MM.1S (cell line): ENCODE measurements at regions not wholly inside any gene's neighbourhood (a gene's known extent, or its start where the extent isn't known, plus 50 kb on each side); places are given as distances from the start of the nearest gene placed in this dataset.

Experiments
- DNase-seq: peaks from one replicate; pipeline ENCODE4 v3.0.0-alpha.2; 2015
- H2AFZ ChIP-seq: fragments of 300-600 bp; sonication (generic); 2 replicates; pipeline ENCODE4 v1.6.0; 2016; ENCODE audit warnings: antibody characterized with exemption, low read length
- H3F3A ChIP-seq: fragments of 300-600 bp; sonication (generic); 2 replicates; pipeline ENCODE4 v1.6.1; 2016; ENCODE audit warnings: mild to moderate bottlenecking, antibody characterized with exemption, low read length, moderate library complexity, mixed read lengths; ENCODE audit not compliant: insufficient read depth
- H3K27ac ChIP-seq: fragments of 300-600 bp; sonication (generic); 2 replicates; pipeline ENCODE4 v1.5.1; 2016; ENCODE audit warnings: mild to moderate bottlenecking, low read length
- H3K27me3 ChIP-seq: fragments of 300-600 bp; sonication (generic); replicated peaks from 2 replicates; pipeline ENCODE4 v1.6.0; 2016; ENCODE audit warnings: low read length; ENCODE audit not compliant: insufficient read depth
- H3K36me3 ChIP-seq: fragments of 300-600 bp; sonication (generic); replicated peaks from 2 replicates; pipeline ENCODE4 v1.6.1; 2016; ENCODE audit warnings: mild to moderate bottlenecking, low read length, mixed read lengths; ENCODE audit not compliant: insufficient read depth
- H3K4me1 ChIP-seq: fragments of 300-600 bp; sonication (generic); 2 replicates; pipeline ENCODE4 v1.6.1; 2016; ENCODE audit warnings: low read length, mixed read lengths
- H3K4me2 ChIP-seq: fragments of 300-600 bp; sonication (generic); 2 replicates; pipeline ENCODE4 v1.6.0; 2016; ENCODE audit warnings: low read depth, low read length
- H3K4me3 ChIP-seq: fragments of 300-600 bp; sonication (generic); 2 replicates; pipeline ENCODE4 v1.5.1; 2016; ENCODE audit warnings: low read length, mixed read lengths
- H3K79me2 ChIP-seq: fragments of 300-600 bp; sonication (generic); 2 replicates; pipeline ENCODE4 v1.6.1; 2016; ENCODE audit warnings: mixed run types, low read length, mixed read lengths
- H3K9ac ChIP-seq: fragments of 300-600 bp; sonication (generic); 2 replicates; pipeline ENCODE4 v1.6.1; 2016; ENCODE audit warnings: low read length, mixed read lengths
- H3K9me2 ChIP-seq: fragments of 300-600 bp; sonication (generic); replicated peaks from 2 replicates; pipeline ENCODE4 v1.6.1; 2016; ENCODE audit warnings: mild to moderate bottlenecking, low read length, mixed read lengths; ENCODE audit not compliant: insufficient read depth
- H3K9me3 ChIP-seq: fragments of 300-600 bp; sonication (generic); replicated peaks from 2 replicates; pipeline ENCODE4 v1.6.1; 2016; ENCODE audit warnings: mild to moderate bottlenecking, low read length, mixed read lengths; ENCODE audit not compliant: insufficient read depth
- H4K20me1 ChIP-seq: fragments of 300-600 bp; sonication (generic); 2 replicates; pipeline ENCODE4 v1.6.1; 2016; ENCODE audit warnings: mild to moderate bottlenecking, low read length, moderate library complexity, mixed read lengths; ENCODE audit not compliant: insufficient read depth
- CTCF ChIP-seq: fragments of 300-600 bp; sonication (generic); IDR thresholded peaks from 2 replicates; pipeline ENCODE4 v1.5.1; 2016; ENCODE audit warnings: antibody characterized with exemption, low read length, mixed read lengths
- EZH2 ChIP-seq: fragments of 300-600 bp; sonication (generic); optimal IDR thresholded peaks from 2 replicates; pipeline ENCODE3; 2017; ENCODE audit warnings: low read depth, mild to moderate bottlenecking, antibody characterized with exemption, low read length, mixed read lengths
- EZH2phosphoT487 ChIP-seq: fragments of 300-600 bp; sonication (generic); IDR thresholded peaks from 2 replicates; pipeline ENCODE4 v1.6.1; 2018; ENCODE audit warnings: antibody characterized with exemption, low read length

DNA sequence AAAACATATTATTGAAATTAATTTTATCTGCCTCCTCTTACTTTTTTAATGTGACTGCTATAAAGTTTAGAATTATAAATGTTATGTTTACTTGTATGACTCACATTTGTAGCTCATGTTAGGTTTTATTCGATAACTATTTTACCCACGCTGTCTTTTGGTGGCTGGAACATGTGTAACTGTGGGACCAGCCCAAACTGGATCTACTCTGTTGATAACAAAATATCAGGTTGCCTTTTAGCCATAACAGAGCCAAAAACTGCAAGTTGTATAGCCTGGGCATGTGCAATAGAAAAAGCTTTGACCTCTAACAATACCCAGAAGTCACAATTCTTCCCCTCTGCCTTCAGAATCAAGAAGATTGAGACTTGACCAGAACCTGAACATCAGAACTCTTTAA lies 356.5 kb downstream of the PRELID2 start:
- Histone ChIP-seq H3K4me3 (no peak overlapping the region), H3K27me3 (no peaks in the 10 kb centered on the region), H3K4me1 (peaks cover 18% of the 10 kb centered on the region), H3K9me2 (no peaks in the 10 kb centered on the region), H3K27ac (no peak overlapping the region), H3K36me3 (no peaks in the 10 kb centered on the region), H3K9me3 (no peaks in the 10 kb centered on the region), H3F3A (0 out of 2 replicates have a peak, but pooled peaks cover 4% of the 10 kb centered on the region), H2AFZ (no peak overlapping the region), H4K20me1 (no peaks in the 10 kb centered on the region), H3K4me2 (no peak overlapping the region), H3K79me2 (no peaks in the 10 kb centered on the region), H3K9ac (no peak overlapping the region)
- TF ChIP-seq EZH2phosphoT487 (no peak), CTCF (no peak), EZH2 (no peak)
- no peak for DNase-seq

DNA sequence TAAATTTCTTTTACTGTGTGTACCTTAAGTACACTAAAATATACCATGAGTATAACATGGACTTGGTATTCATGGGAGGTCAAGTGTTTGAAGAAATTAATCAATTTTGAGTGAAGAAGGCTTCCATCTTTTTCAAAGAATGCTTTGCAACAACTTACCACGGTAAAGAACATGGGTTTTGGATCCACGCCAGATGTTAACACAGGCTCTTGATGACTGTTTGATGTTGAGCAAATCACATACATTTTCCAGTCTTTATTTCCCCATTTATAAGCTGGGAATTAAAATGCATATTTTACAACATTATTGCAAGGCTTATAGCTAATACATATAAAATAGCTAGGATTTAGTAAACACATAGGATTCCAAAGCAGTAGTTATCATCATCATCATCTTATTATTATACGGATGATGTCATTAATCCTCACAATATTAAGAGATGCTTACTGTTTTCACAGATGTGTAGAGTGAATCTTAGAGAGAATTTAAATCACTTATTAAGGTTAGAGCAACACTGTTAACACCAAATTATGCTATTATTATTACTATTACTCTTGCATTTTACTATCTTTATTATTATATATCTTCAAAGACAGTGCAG lies 362.0 kb downstream of the PRELID2 start:
- H3K9ac ChIP-seq: no peak overlapping the region
- no peaks in the 10 kb centered on the region for H3K9me3 ChIP-seq
- no peaks in the 10 kb centered on the region for H3K79me2 ChIP-seq
- no peaks in the 10 kb centered on the region for H3K27me3 ChIP-seq
- H3F3A ChIP-seq: 0 out of 2 replicates have a peak, but pooled peaks cover 4% of the 10 kb centered on the region
- no peaks in the 10 kb centered on the region for H4K20me1 ChIP-seq
- no peak overlapping the region for H2AFZ ChIP-seq
- no peak for DNase-seq
- H3K27ac ChIP-seq: no peak overlapping the region
- no peak overlapping the region for H3K4me2 ChIP-seq
- H3K4me3 ChIP-seq: no peak overlapping the region
- H3K36me3 ChIP-seq: no peaks in the 10 kb centered on the region
- TF ChIP-seq EZH2 (no peak), EZH2phosphoT487 (no peak), CTCF (no peak)
- H3K4me1 ChIP-seq: peaks cover 20% of the 10 kb centered on the region
- no peaks in the 10 kb centered on the region for H3K9me2 ChIP-seq

GRCh38 chr5:145471831-145472612 lies 363.1 kb downstream of the PRELID2 start:
- Histone ChIP-seq H3K9me2 (no peaks in the 10 kb centered on the region), H3K4me3 (no peak overlapping the region), H3K9me3 (no peaks in the 10 kb centered on the region), H4K20me1 (no peaks in the 10 kb centered on the region), H3F3A (0 out of 2 replicates have a peak, but pooled peaks cover 4% of the 10 kb centered on the region), H3K27me3 (no peaks in the 10 kb centered on the region), H3K4me1 (peaks cover 20% of the 10 kb centered on the region), H3K4me2 (no peak overlapping the region), H3K9ac (no peak overlapping the region), H3K36me3 (no peaks in the 10 kb centered on the region), H3K79me2 (no peaks in the 10 kb centered on the region), H2AFZ (no peak overlapping the region), H3K27ac (no peak overlapping the region)
- DNase-seq: no peak
- TF ChIP-seq EZH2: no peak
- TF ChIP-seq CTCF: no peak
- no peak for TF ChIP-seq EZH2phosphoT487
